ENCODE measurements at regions not wholly inside any gene's neighbourhood (a gene's known extent, or its start where the extent isn't known, plus 50 kb on each side); places are given as distances from the start of the nearest gene placed in this dataset.

GRCh38 chr9:108310202-108310601 is 545.6 kb downstream of the ACTL7B start:
- Histone ChIP-seq H3K9me3 (no peaks in the 10 kb centered on the region), H3K4me3 (no peak overlapping the region), H3K27me3 (no peaks in the 10 kb centered on the region), H3K36me3 (no peaks in the 10 kb centered on the region), H3K4me1 (no peaks in the 10 kb centered on the region), H3K27ac (no peak overlapping the region)
- intact Hi-C loops (cut with DNase I; ENCODE audit: low total_unique reads): no loop called here
- DNase-seq: no peak
- TF ChIP-seq POLR2AphosphoS5 (IDR thresholded peaks at IDR 0.05) (no peak), POLR2A (IDR thresholded peaks at IDR 0.05) (no peak), EP300 (IDR thresholded peaks at IDR 0.05; ENCODE audit: low read depth) (no peak), CTCF (IDR thresholded peaks at IDR 0.05) (no peak)
- 76 to 83% methylated on average over 2 to 3 of the region's 3 CpGs for WGBS, 2 donors (ENCODE audit: low coverage in 1 of 2)
- in situ Hi-C loops (cut with MboI; ENCODE audit: low pct_ligation_motif_present in 1 of 4, low pct_unique_long_range_greater_than_20kb in 1 of 4, low sequenced_read_pairs in 3 of 4): no loop called here

- no peak for TF ChIP-seq EP300 (IDR thresholded peaks at IDR 0.05; ENCODE audit: low read depth)
- TF ChIP-seq CTCF (IDR thresholded peaks at IDR 0.05): no peak
- no peak for TF ChIP-seq POLR2AphosphoS5 (IDR thresholded peaks at IDR 0.05)
- TF ChIP-seq POLR2A (IDR thresholded peaks at IDR 0.05): no peak
- 63 to 67% methylated on average over 8 to 9 of the region's 9 CpGs for WGBS, 2 donors (ENCODE audit: low coverage in 1 of 2)
Measured at GRCh38 chr9:108300306-108301287, 555.2 kb downstream of the ACTL7B start.

GRCh38 chr9:108297073-108297472 is 558.7 kb downstream of the ACTL7B start:
- H3K4me3 ChIP-seq: no peak overlapping the region
- in situ Hi-C loops (cut with MboI; ENCODE audit: low pct_ligation_motif_present in 1 of 4, low pct_unique_long_range_greater_than_20kb in 1 of 4, low sequenced_read_pairs in 3 of 4) (no loop called here), intact Hi-C loops (cut with DNase I; ENCODE audit: low total_unique reads) (no loop called here)
- TF ChIP-seq POLR2A (IDR thresholded peaks at IDR 0.05) (no peak), EP300 (IDR thresholded peaks at IDR 0.05; ENCODE audit: low read depth) (no peak), POLR2AphosphoS5 (IDR thresholded peaks at IDR 0.05) (no peak), CTCF (IDR thresholded peaks at IDR 0.05) (no peak)
- peaks cover 0 to 12% (median 2%) of the 10 kb centered on the region in 4 donors for H3K4me1 ChIP-seq
- H3K36me3 ChIP-seq: no peaks in the 10 kb centered on the region
- H3K9me3 ChIP-seq: no peaks in the 10 kb centered on the region
- H3K27ac ChIP-seq: peak overlapping the region in 3 of 4 donors; percentile 5 to 49 (median 20)
- WGBS, 2 donors (ENCODE audit: low coverage in 1 of 2): 70 to 74% methylated on average over 4 of the region's 4 CpGs
- H3K27me3 ChIP-seq: no peaks in the 10 kb centered on the region
- no peak for DNase-seq

More at GRCh38 chr9:108300306-108301287, 555.2 kb downstream of the ACTL7B start:
- no peak overlapping the region for H3K4me3 ChIP-seq
- H3K9me3 ChIP-seq: no peaks in the 10 kb centered on the region
- H3K27me3 ChIP-seq: no peaks in the 10 kb centered on the region
- in situ Hi-C loops (cut with MboI; ENCODE audit: low pct_ligation_motif_present in 1 of 4, low pct_unique_long_range_greater_than_20kb in 1 of 4, low sequenced_read_pairs in 3 of 4) (no loop called here), intact Hi-C loops (cut with DNase I; ENCODE audit: low total_unique reads) (no loop called here)
- peaks cover 0 to 12% (median 2%) of the 10 kb centered on the region in 4 donors for H3K4me1 ChIP-seq
- H3K36me3 ChIP-seq: no peaks in the 10 kb centered on the region
- no peak for DNase-seq
- peak overlapping the region in 2 of 4 donors; percentile 5 to 37 for H3K27ac ChIP-seq

GRCh38 chr9:108296056-108296455 is 559.7 kb downstream of the ACTL7B start:
- 60 to 85% methylated on average over 1 of the region's 1 CpG for WGBS, 2 donors (ENCODE audit: low coverage in 1 of 2)
- H3K36me3 ChIP-seq: no peaks in the 10 kb centered on the region
- DNase-seq: no peak
- H3K4me3 ChIP-seq: no peak overlapping the region
- intact Hi-C loops (cut with DNase I; ENCODE audit: low total_unique reads) (no loop called here), in situ Hi-C loops (cut with MboI; ENCODE audit: low pct_ligation_motif_present in 1 of 4, low pct_unique_long_range_greater_than_20kb in 1 of 4, low sequenced_read_pairs in 3 of 4) (no loop called here)
- H3K27me3 ChIP-seq: no peaks in the 10 kb centered on the region
- H3K9me3 ChIP-seq: no peaks in the 10 kb centered on the region
- TF ChIP-seq EP300 (IDR thresholded peaks at IDR 0.05; ENCODE audit: low read depth) (no peak), CTCF (IDR thresholded peaks at IDR 0.05) (no peak), POLR2AphosphoS5 (IDR thresholded peaks at IDR 0.05) (no peak), POLR2A (IDR thresholded peaks at IDR 0.05) (no peak)
- H3K4me1 ChIP-seq: peaks cover 0 to 8% (median 0%) of the 10 kb centered on the region in 4 donors
- H3K27ac ChIP-seq: no peak overlapping the region

Data from transverse colon (tissue), 4 donors.